SU-DHL-6 (cell line): ENCODE measurements at regions not wholly inside any gene's neighbourhood (a gene's known extent, or its start where the extent isn't known, plus 50 kb on each side); places are given as distances from the start of the nearest gene placed in this dataset.

Experiments used
- CTCF ChIP-seq: fragments of 200-600 bp; sonication (generic); IDR thresholded peaks from one replicate; pipeline ENCODE4 v1.5.1; 2017; ENCODE audit warnings: antibody characterized with exemption, mild to moderate bottlenecking, low read length, moderate library complexity; ENCODE audit not compliant: insufficient read depth, poor library complexity, severe bottlenecking
- EZH2phosphoT487 ChIP-seq: fragments of 200-600 bp; sonication (generic), shearing (Covaris generic); conservative IDR thresholded peaks from 2 replicates; pipeline ENCODE4 v1.6.1; 2018; ENCODE audit warnings: mild to moderate bottlenecking, antibody characterized with exemption, low read length, moderate library complexity, mixed read lengths

GRCh38 chr12:108029051-108029835 lies 99.8 kb upstream of the WSCD2 start:
- TF ChIP-seq CTCF (no peak), EZH2phosphoT487 (no peak)
